ENCODE measurements at regions not wholly inside any gene's neighbourhood (a gene's known extent, or its start where the extent isn't known, plus 50 kb on each side); places are given as distances from the start of the nearest gene placed in this dataset.

- DNase-seq (ENCODE audit: low spot score) = no peak
- in situ Hi-C loops (cut with MboI; ENCODE audit: low sequenced_read_pairs, unreplicated experiment) = no loop called here
- no peak for TF ChIP-seq CTCF (IDR thresholded peaks at IDR 0.05; ENCODE audit: borderline replicate concordance, control extremely low read depth, extremely low read depth, insufficient read depth, missing control alignments)
Observed at GRCh38 chr13:73467125-73467524, 408.3 kb downstream of the KLF5 start.

GRCh38 chr13:73466561-73466960 is 407.8 kb downstream of the KLF5 start:
- in situ Hi-C loops (cut with MboI; ENCODE audit: low sequenced_read_pairs, unreplicated experiment) = no loop called here
- no peak for TF ChIP-seq CTCF (IDR thresholded peaks at IDR 0.05; ENCODE audit: borderline replicate concordance, control extremely low read depth, extremely low read depth, insufficient read depth, missing control alignments)
- no peak for DNase-seq (ENCODE audit: low spot score)

GRCh38 chr13:73465617-73465971 is 406.8 kb downstream of the KLF5 start:
- no peak for TF ChIP-seq CTCF (IDR thresholded peaks at IDR 0.05; ENCODE audit: borderline replicate concordance, control extremely low read depth, extremely low read depth, insufficient read depth, missing control alignments)
- DNase-seq (ENCODE audit: low spot score) = no peak
- in situ Hi-C loops (cut with MboI; ENCODE audit: low sequenced_read_pairs, unreplicated experiment) = no loop called here

- in situ Hi-C loops (cut with MboI; ENCODE audit: low sequenced_read_pairs, unreplicated experiment) = no loop called here
Observed at GRCh38 chr13:73464758-73465616, 406.2 kb downstream of the KLF5 start.

GRCh38 chr13:73462241-73462640 is 403.4 kb downstream of the KLF5 start:
- in situ Hi-C loops (cut with MboI; ENCODE audit: low sequenced_read_pairs, unreplicated experiment) = no loop called here
- TF ChIP-seq CTCF (IDR thresholded peaks at IDR 0.05; ENCODE audit: borderline replicate concordance, control extremely low read depth, extremely low read depth, insufficient read depth, missing control alignments) = no peak
- DNase-seq (ENCODE audit: low spot score) = no peak

More at GRCh38 chr13:73464758-73465616, 406.2 kb downstream of the KLF5 start:
- no peak for DNase-seq (ENCODE audit: low spot score)
- TF ChIP-seq CTCF (IDR thresholded peaks at IDR 0.05; ENCODE audit: borderline replicate concordance, control extremely low read depth, extremely low read depth, insufficient read depth, missing control alignments) = no peak

GRCh38 chr13:73451221-73452029 is 392.6 kb downstream of the KLF5 start:
- no peak for TF ChIP-seq CTCF (IDR thresholded peaks at IDR 0.05; ENCODE audit: borderline replicate concordance, control extremely low read depth, extremely low read depth, insufficient read depth, missing control alignments)
- in situ Hi-C loops (cut with MboI; ENCODE audit: low sequenced_read_pairs, unreplicated experiment) = no loop called here
- no peak for DNase-seq (ENCODE audit: low spot score)
